Activated CD4-positive, alpha-beta T cell treated with anti-CD3 and anti-CD28 coated beads, Interleukin-2, Interleukin-6, amounts not matched to agents 100 ng/mL and 50 ng/mL, durations not matched to agents 16 hours and 8 hours (primary cell): ENCODE measurements at regions not wholly inside any gene's neighbourhood (a gene's known extent, or its start where the extent isn't known, plus 50 kb on each side); places are given as distances from the start of the nearest gene placed in this dataset.
A peak's percentile ranks its signal among the peaks of the same experiment; 100 is the strongest.

Experiments
- DNase-seq: peaks from one replicate; pipeline ENCODE4 v3.0.0-alpha.2; 2020

- DNase-seq, result peak; percentile 67
Observed at GRCh38 chr4:124018383-124019317, 622.1 kb downstream of the SPRY1 start.

DNA sequence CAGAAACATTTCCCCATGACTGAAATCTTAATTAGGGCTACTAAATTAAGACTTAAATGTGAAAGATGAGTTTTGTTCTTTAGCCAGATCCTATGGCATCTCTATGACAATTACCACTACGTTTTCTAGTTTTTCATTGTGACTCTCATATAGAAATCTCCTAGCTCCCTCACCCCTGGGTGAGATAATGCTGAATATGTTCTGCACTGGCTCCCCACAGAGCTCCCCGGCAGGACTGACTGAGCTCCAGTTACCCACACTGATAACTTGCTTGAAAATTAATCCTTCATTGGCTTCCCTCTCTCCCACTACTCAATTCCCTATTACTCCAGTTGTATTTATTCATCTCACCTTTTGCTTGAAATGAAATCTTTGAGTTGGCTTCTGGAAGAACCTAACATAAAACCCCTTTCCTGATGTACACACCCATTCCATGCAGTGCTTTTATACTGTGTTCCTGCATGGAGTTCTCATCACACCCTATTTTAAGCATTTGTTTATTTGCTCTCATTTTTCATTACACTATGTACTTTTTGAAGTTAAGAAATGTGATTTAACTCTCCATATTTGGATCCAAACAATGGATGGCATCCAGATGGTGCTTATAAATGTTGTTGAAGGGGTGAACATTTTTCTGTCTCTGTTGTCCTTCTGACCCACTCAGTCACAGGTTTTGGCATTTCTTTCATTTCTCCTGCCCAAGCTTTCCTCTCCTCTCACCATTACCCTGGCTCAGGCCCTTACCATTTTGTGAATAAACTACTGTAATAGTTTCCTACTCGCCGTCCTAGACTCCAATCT is 623.4 kb downstream of the SPRY1 start:
- no peak for DNase-seq

- DNase-seq, result no peak
Observed at GRCh38 chr4:124025000-124025399, 628.4 kb downstream of the SPRY1 start.

GRCh38 chr4:124025428-124025827 is 628.8 kb downstream of the SPRY1 start:
- DNase-seq, result no peak

DNA sequence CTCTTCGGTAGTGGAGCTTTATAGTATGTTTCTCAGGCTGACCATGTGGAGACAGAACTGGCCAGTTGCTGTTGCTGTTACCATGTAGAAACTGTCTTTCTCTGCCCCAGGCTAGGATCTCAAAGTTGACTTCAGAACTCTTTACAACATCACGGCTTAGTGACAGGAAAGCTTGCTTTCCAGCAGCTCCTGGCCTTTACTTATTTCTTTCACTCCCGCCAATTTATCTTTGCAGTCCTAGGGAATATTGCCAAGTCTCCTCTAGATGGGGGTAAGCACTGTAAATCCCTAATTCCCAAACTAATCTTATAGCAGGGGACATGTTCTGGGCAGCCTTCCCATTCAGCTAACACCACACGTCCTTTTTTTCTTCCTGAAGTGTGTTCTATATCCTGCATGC is 631.6 kb downstream of the SPRY1 start:
- DNase-seq, result no peak

- DNase-seq, result no peak
Observed at GRCh38 chr4:124030147-124030546, 633.6 kb downstream of the SPRY1 start.

DNA sequence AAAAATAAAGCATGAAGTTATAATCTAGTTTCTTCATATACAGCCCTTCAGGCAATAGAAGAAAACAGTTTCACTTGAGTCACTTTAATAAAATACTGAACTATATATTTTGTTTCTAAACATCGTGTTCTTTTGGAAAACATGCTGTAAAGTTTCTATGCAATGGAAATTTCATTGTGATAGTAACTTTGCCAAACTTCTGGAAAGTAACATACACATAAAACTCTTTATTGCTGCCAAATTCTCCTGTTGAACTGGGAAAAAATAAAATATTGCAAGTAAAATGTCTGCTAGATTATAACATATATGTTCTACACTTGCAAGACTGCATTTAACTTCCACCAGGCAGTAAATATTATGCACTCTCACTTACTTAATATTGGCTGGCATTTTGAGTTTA is 635.4 kb downstream of the SPRY1 start:
- DNase-seq, result no peak

- no peak for DNase-seq
Observed at GRCh38 chr4:124035364-124036041, 638.9 kb downstream of the SPRY1 start.

DNA sequence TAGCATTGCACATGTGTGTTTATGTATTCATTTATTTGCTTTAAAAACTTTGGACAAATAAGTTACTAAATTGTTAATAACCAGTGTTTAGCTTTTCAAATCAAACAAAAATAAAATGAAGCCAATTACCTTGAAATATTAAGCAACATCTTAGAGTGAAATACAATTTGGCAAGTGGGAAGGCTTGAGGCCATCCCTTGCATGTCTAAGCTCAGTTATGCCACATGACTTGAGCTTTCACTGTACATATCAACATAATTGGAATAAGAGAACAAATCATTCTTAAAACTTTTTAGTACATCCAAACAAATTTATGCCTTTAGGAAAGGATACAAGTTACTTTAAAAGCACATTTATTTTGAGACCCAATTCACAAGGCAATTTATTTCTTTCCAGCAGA is 640.6 kb downstream of the SPRY1 start:
- DNase-seq, result no peak

- DNase-seq, result no peak
Observed at GRCh38 chr4:124044330-124044729, 647.7 kb downstream of the SPRY1 start.

DNA sequence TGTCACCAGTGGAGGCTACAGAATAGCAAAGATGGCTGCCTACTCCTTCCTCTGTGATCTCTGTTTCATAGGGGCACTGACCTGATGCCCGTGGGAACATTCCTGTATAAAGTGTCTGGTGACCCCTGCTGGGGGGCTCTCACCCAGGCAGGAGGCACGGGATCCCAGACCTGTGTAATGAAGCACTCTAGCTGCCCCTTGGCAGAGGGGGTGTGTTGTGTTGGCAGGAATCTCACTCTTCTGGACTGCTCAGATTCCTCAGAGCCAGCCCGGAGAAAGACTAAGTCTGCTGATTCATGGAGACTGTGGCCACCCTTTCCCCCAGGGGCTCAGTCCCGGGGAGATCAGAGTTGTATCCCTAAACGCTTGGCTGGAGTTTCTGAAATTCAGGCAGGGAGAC is 648.3 kb downstream of the SPRY1 start:
- no peak for DNase-seq

GRCh38 chr4:124046190-124046589 is 649.6 kb downstream of the SPRY1 start:
- DNase-seq, result no peak

- DNase-seq, result no peak
Observed at GRCh38 chr4:124053872-124054538, 657.4 kb downstream of the SPRY1 start.

GRCh38 chr4:124055336-124055735 is 657.2 kb downstream of the ANKRD50 start:
- no peak for DNase-seq

DNA sequence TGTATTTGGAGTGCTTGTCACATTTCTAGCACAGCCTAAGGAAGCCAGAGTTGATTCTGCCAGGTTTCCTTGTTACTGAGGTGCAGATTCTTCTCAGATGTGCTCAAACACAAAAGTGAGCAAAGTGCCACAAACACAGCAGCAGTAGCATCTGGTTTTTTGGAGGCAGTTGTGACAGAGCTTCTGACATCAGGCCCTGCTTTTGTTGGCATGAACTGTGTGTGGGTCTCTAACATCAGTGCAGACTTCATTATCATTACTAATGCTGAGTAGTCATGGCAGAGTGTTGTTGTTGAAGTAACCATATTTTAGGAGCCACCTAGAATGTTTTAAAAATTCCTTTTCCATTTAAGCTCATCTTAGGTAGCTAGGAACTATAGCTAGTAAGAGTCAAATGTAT is 656.6 kb downstream of the ANKRD50 start:
- DNase-seq, result no peak

- no peak for DNase-seq
Observed at GRCh38 chr4:124060261-124060918, 652.1 kb downstream of the ANKRD50 start.

DNA sequence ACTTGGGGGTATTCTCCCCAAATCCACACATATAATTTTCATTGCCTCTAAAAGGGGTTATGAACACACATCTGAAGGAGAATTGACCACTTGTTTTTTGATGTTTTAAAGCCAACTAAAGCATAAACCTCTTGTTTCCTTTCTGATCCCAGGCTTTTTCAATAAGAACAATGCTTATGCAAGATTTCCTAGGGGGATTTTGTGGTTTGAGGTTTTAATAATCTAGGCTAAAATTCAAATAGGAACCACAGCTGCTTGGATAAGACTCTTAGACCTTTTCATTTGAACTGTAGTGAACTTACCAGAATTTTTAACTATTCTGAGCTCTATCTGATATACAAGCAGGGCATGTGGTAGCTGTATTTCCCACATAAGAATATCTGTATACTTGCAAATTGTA is 651.1 kb downstream of the ANKRD50 start:
- DNase-seq, result no peak

DNA sequence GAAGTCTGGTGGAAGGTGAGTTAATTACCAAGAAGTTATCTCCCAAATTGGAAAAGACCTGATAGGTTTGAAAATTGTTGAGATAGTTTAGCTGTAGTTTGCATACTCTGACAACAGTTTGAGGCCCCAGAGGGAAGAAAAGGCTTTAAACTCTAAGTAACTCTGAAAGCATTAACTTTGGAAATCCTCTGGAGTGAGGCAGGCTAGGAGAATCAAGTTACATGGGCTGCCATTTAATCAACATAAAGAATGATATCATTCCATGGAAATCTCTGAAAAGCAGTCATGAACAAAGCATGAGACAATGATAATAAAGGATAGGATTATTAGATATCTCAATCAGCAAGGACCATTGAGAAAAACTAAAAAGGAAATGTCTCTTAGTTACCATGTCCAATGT is 647.1 kb downstream of the ANKRD50 start:
- no peak for DNase-seq

DNA sequence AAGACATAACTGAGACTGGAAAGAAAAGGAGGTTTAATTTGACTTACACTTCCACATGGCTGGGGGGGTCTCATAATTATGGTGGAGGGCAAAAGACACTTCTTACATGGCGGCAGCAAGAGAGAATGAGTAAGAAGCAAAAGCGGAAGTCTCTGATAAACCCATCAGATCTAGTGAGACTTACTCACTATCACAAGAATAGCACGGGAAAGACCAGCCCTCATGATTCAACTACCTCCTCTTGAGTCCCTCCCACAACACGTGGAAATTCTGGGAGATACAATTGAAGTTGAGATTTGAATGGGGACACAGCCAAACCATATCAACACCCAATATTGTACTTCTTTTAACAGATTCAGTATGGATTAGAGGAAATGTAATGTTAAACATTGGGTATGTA is 646.6 kb downstream of the ANKRD50 start:
- no peak for DNase-seq

- DNase-seq, result no peak
Observed at GRCh38 chr4:124066595-124066994, 645.9 kb downstream of the ANKRD50 start.

- no peak for DNase-seq
Observed at GRCh38 chr4:124067046-124067445, 645.5 kb downstream of the ANKRD50 start.
